H9 (cell line): ENCODE measurements at regions not wholly inside any gene's neighbourhood (a gene's known extent, or its start where the extent isn't known, plus 50 kb on each side); places are given as distances from the start of the nearest gene placed in this dataset.

Experiments used
- DNase-seq: peaks from one replicate; pipeline ENCODE4 v3.0.0-alpha.2; 2017
- H2AFZ ChIP-seq: one replicate; pipeline ENCODE4 v1.6.1; 2013; ENCODE audit warnings: mild to moderate bottlenecking, low read length, control low read depth, moderate library complexity
- H2AK5ac ChIP-seq: 2 replicates; pipeline ENCODE4 v1.6.1; 2013; ENCODE audit warnings: low read length, control low read depth, mixed read lengths; ENCODE audit not compliant: insufficient read length
- H2BK120ac ChIP-seq: one replicate; pipeline ENCODE4 v1.6.1; 2013; ENCODE audit warnings: low read depth, mild to moderate bottlenecking, low read length, control low read depth, inconsistent platforms; ENCODE audit not compliant: poor library complexity, severe bottlenecking
- H2BK12ac ChIP-seq: 2 replicates; pipeline ENCODE4 v1.6.1; 2013; ENCODE audit warnings: low read length, control low read depth, mixed read lengths, low read depth; ENCODE audit not compliant: insufficient read length
- H2BK15ac ChIP-seq: 2 replicates; pipeline ENCODE4 v1.6.1; 2013; ENCODE audit warnings: low read depth, low read length, control low read depth
- H2BK20ac ChIP-seq: one replicate; pipeline ENCODE4 v1.6.1; 2013; ENCODE audit warnings: low read depth, mild to moderate bottlenecking, low read length, control low read depth, inconsistent platforms; ENCODE audit not compliant: poor library complexity, severe bottlenecking
- H2BK5ac ChIP-seq: 2 replicates; pipeline ENCODE4 v1.6.1; 2013; ENCODE audit warnings: low read length, control low read depth, mixed read lengths; ENCODE audit not compliant: insufficient read length
- H3K14ac ChIP-seq: 2 replicates; pipeline ENCODE4 v1.6.1; 2013; ENCODE audit warnings: low read length, control low read depth; ENCODE audit not compliant: insufficient read depth
- H3K18ac ChIP-seq: 2 replicates; pipeline ENCODE4 v1.6.1; 2013; ENCODE audit warnings: low read depth, mild to moderate bottlenecking, mixed read lengths, low read length, control low read depth; ENCODE audit not compliant: insufficient read length
- H3K23ac ChIP-seq: 2 replicates; pipeline ENCODE4 v1.6.1; 2013; ENCODE audit warnings: low read length, control low read depth, mixed read lengths, low read depth; ENCODE audit not compliant: insufficient read length
- H3K23me2 ChIP-seq: 2 replicates; pipeline ENCODE4 v1.6.1; 2013; ENCODE audit warnings: low read depth, mild to moderate bottlenecking, mixed read lengths, low read length, control low read depth; ENCODE audit not compliant: insufficient read length, poor library complexity, severe bottlenecking
- H3K27ac ChIP-seq: 2 replicates; pipeline ENCODE4 v1.5.1; 2013; ENCODE audit warnings: low read length, control low read depth, mixed read lengths, low read depth; ENCODE audit not compliant: insufficient read length
- H3K27me3 ChIP-seq: 2 replicates; pipeline ENCODE4 v1.6.1; 2013; ENCODE audit warnings: low read length, control low read depth, inconsistent platforms; ENCODE audit not compliant: insufficient read depth
- H3K4ac ChIP-seq: 2 replicates; pipeline ENCODE4 v1.6.1; 2013; ENCODE audit warnings: low read depth, mild to moderate bottlenecking, control low read depth, inconsistent platforms, low read length, moderate library complexity
- H3K4me1 ChIP-seq: 2 replicates; pipeline ENCODE4 v1.6.1; 2013; ENCODE audit warnings: low read length, control low read depth, inconsistent platforms; ENCODE audit not compliant: insufficient read depth
- H3K4me2 ChIP-seq: 2 replicates; pipeline ENCODE4 v1.6.1; 2013; ENCODE audit warnings: low read length, control low read depth, mixed read lengths; ENCODE audit not compliant: insufficient read length, insufficient read depth
- H3K56ac ChIP-seq: 2 replicates; pipeline ENCODE4 v1.6.1; 2013; ENCODE audit warnings: low read depth, mild to moderate bottlenecking, mixed read lengths, low read length, control low read depth; ENCODE audit not compliant: insufficient read length
- H3K79me1 ChIP-seq: 2 replicates; pipeline ENCODE4 v1.6.1; 2013; ENCODE audit warnings: low read depth, mild to moderate bottlenecking, moderate library complexity, low read length, control low read depth, inconsistent platforms; ENCODE audit not compliant: insufficient read depth, poor library complexity, severe bottlenecking
- H3K79me2 ChIP-seq: 2 replicates; pipeline ENCODE4 v1.6.1; 2013; ENCODE audit warnings: low read length, control low read depth, inconsistent platforms; ENCODE audit not compliant: insufficient read depth
- H3K9ac ChIP-seq: 2 replicates; pipeline ENCODE4 v1.6.1; 2013; ENCODE audit warnings: low read length, control low read depth, mixed read lengths; ENCODE audit not compliant: insufficient read length; ENCODE audit errors: extremely low read depth
- H3K9me3 ChIP-seq: one replicate; pipeline ENCODE4 v1.6.1; 2013; ENCODE audit warnings: low read depth, low read length, inconsistent platforms; ENCODE audit not compliant: control insufficient read depth
- H3T11ph ChIP-seq: one replicate; pipeline ENCODE4 v1.6.1; 2013; ENCODE audit warnings: mild to moderate bottlenecking, low read length, control low read depth, inconsistent platforms
- H4K20me1 ChIP-seq: one replicate; pipeline ENCODE4 v1.6.1; 2013; ENCODE audit not compliant: control insufficient read depth, insufficient read length, insufficient read depth
- H4K5ac ChIP-seq: 2 replicates; pipeline ENCODE4 v1.6.1; 2013; ENCODE audit warnings: low read depth, mild to moderate bottlenecking, mixed read lengths, low read length, control low read depth; ENCODE audit not compliant: insufficient read length
- H4K8ac ChIP-seq: replicated peaks from 2 replicates; pipeline ENCODE4 v1.6.1; 2013; ENCODE audit warnings: low read length, control low read depth, mixed read lengths, low read depth; ENCODE audit not compliant: insufficient read length
- H4K91ac ChIP-seq: 2 replicates; pipeline ENCODE4 v1.6.1; 2013; ENCODE audit warnings: low read depth, mild to moderate bottlenecking, moderate library complexity, mixed read lengths, low read length, control low read depth; ENCODE audit not compliant: insufficient read length
- H3K27ac Mint-ChIP-seq, 3 experiments: 2 replicates in 2 of 3; 3 replicates in 1 of 3; pipeline ENCODE4 v1.8.0; 2020 to 2021; ENCODE audit warnings: mixed read lengths in 3 of 3, mild to moderate bottlenecking in 1 of 3, moderate library complexity in 1 of 3
- H3K27me3 Mint-ChIP-seq: 2 replicates; pipeline ENCODE4 v1.8.0; 2021; ENCODE audit warnings: low read depth, mild to moderate bottlenecking, moderate library complexity, mixed read lengths
- H3K36me3 Mint-ChIP-seq, 3 experiments: 2 replicates in 2 of 3; 3 replicates in 1 of 3; pipeline ENCODE4 v1.8.0; 2020 to 2021; ENCODE audit warnings: low read depth in 3 of 3, mixed read lengths in 3 of 3; ENCODE audit not compliant: insufficient read depth in 1 of 3
- H3K4me1 Mint-ChIP-seq, 2 experiments: 2 replicates each; pipeline ENCODE4 v1.8.0; 2020; ENCODE audit warnings: mixed read lengths in 2 of 2
- H3K4me3 Mint-ChIP-seq, 2 experiments: 2 replicates in 1 of 2; 3 replicates in 1 of 2; pipeline ENCODE4 v1.8.0; 2020 to 2021; ENCODE audit warnings: mild to moderate bottlenecking in 2 of 2, mixed read lengths in 2 of 2, moderate library complexity in 1 of 2
- H3K9me3 Mint-ChIP-seq, 2 experiments: 2 replicates in 1 of 2; 3 replicates in 1 of 2; pipeline ENCODE4 v1.8.0; 2020; ENCODE audit warnings: mild to moderate bottlenecking in 2 of 2, mixed read lengths in 2 of 2, moderate library complexity in 1 of 2
- CTCF ChIP-seq: fragments of 200-600 bp; sonication (generic); conservative IDR thresholded peaks from 3 replicates; pipeline ENCODE4 v1.8.0; 2021; ENCODE audit warnings: antibody characterized with exemption, mild to moderate bottlenecking
- WGBS: extraction: QIAGEN DNeasy Blood & Tissue Kit; methylation state at CpG from one replicate; pipeline ENCODE4 v1.1.7; 2013; ENCODE audit warnings: missing lambda C conversion rate, low lambda C conversion rate, mixed read lengths; ENCODE audit not compliant: insufficient read length; ENCODE audit errors: extremely low coverage; 5-methylcytosine and 5-hydroxymethylcytosine counted together

- no peak overlapping the region for H4K8ac ChIP-seq
- H3K79me1 ChIP-seq = no peaks in the 10 kb centered on the region
- peaks cover 24 to 29% (median 28%) of the 10 kb centered on the region in 3 experiments for H3K36me3 Mint-ChIP-seq
- H3K4me1 Mint-ChIP-seq = peaks cover 11 to 17% of the 10 kb centered on the region in 2 experiments
- H2AFZ ChIP-seq = no peak overlapping the region
- no peak overlapping the region for H3K4me3 Mint-ChIP-seq
- H2BK15ac ChIP-seq = no peak overlapping the region
- H3K27ac Mint-ChIP-seq = no peak overlapping the region
- H2BK120ac ChIP-seq = no peak overlapping the region
- no peak overlapping the region for H3K14ac ChIP-seq
- no peak overlapping the region for H3K23ac ChIP-seq
- H2BK12ac ChIP-seq = no peak overlapping the region
- no peak overlapping the region for H3K27ac ChIP-seq
- H4K20me1 ChIP-seq = no peaks in the 10 kb centered on the region
- peaks cover 8% of the 10 kb centered on the region for H3K9me3 ChIP-seq
- H2AK5ac ChIP-seq = no peak overlapping the region
- H3K18ac ChIP-seq = no peak overlapping the region
- H3K79me2 ChIP-seq = no peaks in the 10 kb centered on the region
- H3K9ac ChIP-seq = no peak overlapping the region
- H4K91ac ChIP-seq = no peak overlapping the region
- WGBS = no CpG with 5 or more reads among the region's 1 CpG
- H3K4me1 ChIP-seq = no peaks in the 10 kb centered on the region
- no peak for TF ChIP-seq CTCF
- H2BK5ac ChIP-seq = no peak overlapping the region
- DNase-seq = no peak
- H2BK20ac ChIP-seq = no peak overlapping the region
- H3K56ac ChIP-seq = no peak overlapping the region
- no peak overlapping the region for H3T11ph ChIP-seq
- H3K27me3 ChIP-seq = no peaks in the 10 kb centered on the region
- H3K27me3 Mint-ChIP-seq = peaks cover 2% of the 10 kb centered on the region; the same call in 1 of the 2 replicates
- H3K4ac ChIP-seq = no peak overlapping the region
- no peak overlapping the region for H4K5ac ChIP-seq
- H3K23me2 ChIP-seq = no peaks in the 10 kb centered on the region
- no peak overlapping the region for H3K4me2 ChIP-seq
- peaks cover 29 to 32% of the 10 kb centered on the region in 2 experiments for H3K9me3 Mint-ChIP-seq
Observed at GRCh38 chr5:108578791-108579190, 168.9 kb upstream of the FER start.
